Sigmoid colon (tissue), 4 donors: ENCODE measurements at regions not wholly inside any gene's neighbourhood (a gene's known extent, or its start where the extent isn't known, plus 50 kb on each side); places are given as distances from the start of the nearest gene placed in this dataset.

Experiments used
- CTCF ChIP-seq, 4 experiments: fragments of 450-650 bp in 3 of 4; fragments of 200-600 bp in 1 of 4; IDR thresholded peaks; one replicate each; pipeline ENCODE4 v1.5.1; 2016 to 2019; ENCODE audit warnings: antibody characterized with exemption in 4 of 4, mild to moderate bottlenecking in 3 of 4, moderate library complexity in 2 of 4
- EP300 ChIP-seq, 4 donors: sonication (generic); formaldehyde crosslinking; IDR thresholded peaks; one replicate each; pipeline ENCODE4 v1.6.1; 2017; ENCODE audit warnings: antibody characterized with exemption in 4 of 4
- POLR2A ChIP-seq, 2 donors: fragments of 450-650 bp; IDR thresholded peaks; one replicate each; pipeline ENCODE4 v1.6.1; 2016; ENCODE audit warnings: antibody characterized with exemption in 2 of 2, mild to moderate bottlenecking in 2 of 2, moderate library complexity in 2 of 2
- POLR2AphosphoS5 ChIP-seq, 4 donors: sonication (generic); formaldehyde crosslinking; IDR thresholded peaks; one replicate each; pipeline ENCODE4 v1.6.1; 2017; ENCODE audit warnings: antibody characterized with exemption in 4 of 4

DNA sequence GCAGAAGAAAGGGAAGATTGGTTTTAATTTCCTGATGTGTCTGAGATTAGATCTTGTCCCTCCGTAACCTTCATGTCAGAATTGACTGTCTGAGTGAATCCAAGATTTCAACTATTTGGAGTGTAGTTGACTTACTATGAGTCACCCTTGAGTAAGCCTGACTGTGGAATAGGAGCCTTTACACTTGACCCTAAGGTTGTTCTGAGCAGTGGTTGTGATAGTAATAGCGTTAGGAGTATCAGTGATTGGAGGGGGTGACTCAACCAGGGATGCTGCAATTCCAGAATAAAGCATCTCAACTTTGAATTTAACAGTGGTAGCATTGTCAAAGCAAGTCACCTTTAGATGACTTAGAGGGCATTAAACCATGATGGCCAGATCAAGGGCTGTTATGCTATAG is 979.5 kb upstream of the FAM98A start:
- TF ChIP-seq POLR2AphosphoS5 (IDR thresholded peaks at IDR 0.05) (no peak), POLR2A (IDR thresholded peaks at IDR 0.05) (no peak), CTCF (IDR thresholded peaks at IDR 0.05) (no peak), EP300 (IDR thresholded peaks at IDR 0.05) (no peak)
